AG20443 (cell line): ENCODE measurements at regions not wholly inside any gene's neighbourhood (a gene's known extent, or its start where the extent isn't known, plus 50 kb on each side); places are given as distances from the start of the nearest gene placed in this dataset.

ENCODE experiments used
- DNase-seq: peaks from one replicate; pipeline ENCODE4 v3.0.0; 2012; ENCODE audit warnings: low spot score, mixed read lengths

DNA sequence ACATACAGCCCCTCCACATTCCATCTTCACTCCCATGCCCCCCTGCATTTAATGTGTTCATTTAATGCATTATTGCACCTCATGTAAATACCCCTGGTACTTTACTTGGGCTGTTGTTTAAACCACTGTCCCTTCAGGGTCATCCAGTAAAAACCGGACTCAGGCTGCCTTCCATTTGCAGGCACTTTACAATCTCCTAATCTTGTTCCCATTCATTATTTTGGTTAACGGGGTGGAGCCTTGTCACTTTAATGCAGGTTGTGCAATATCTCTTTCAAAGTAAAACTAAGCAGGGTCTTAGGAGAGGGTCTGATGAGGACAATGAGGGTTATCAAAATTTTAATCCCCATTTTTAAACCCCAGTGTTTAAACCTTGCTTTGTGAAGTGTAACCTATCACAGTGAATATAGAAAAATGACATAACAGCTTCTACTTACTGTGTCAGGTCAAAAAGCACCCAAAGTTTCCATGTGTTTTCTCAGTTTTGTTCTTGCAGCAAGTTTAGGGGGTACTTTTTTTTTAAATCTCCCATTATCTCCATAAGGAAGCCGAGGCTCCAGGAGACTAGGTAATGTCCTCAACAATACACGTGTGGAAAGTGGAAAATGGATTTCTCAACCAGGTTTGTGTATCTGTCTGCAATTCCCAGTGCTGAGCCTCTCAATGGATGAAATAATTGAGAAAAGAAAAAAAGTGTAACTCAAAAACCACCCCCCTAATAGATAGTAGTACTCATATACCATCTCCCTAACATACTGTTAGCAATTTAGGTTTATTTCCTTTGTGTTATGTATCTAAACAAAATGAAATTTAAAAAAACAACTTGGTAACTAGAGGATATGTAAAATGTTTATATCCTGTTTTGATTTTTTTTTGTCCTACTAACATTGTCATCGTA, 54.2 kb upstream of the SPRY4 start:
- DNase-seq: no peak

GRCh38 chr5:142375944-142376411, 51.2 kb upstream of the SPRY4 start:
- no peak for DNase-seq
